HL-60 (cell line): ENCODE measurements at regions not wholly inside any gene's neighbourhood (a gene's known extent, or its start where the extent isn't known, plus 50 kb on each side); places are given as distances from the start of the nearest gene placed in this dataset.

Source experiments
- GABPA ChIP-seq: IDR thresholded peaks from 2 replicates; pipeline ENCODE4 v1.6.1; 2012; ENCODE audit warnings: low read depth
- POLR2AphosphoS5 ChIP-seq: IDR thresholded peaks from 2 replicates; pipeline ENCODE4 v1.6.1; 2012; ENCODE audit warnings: low read depth
- TF ChIP-seq, protein P1 (sequence below): IDR thresholded peaks from one replicate; pipeline ENCODE4 v1.5.1; 2011; ENCODE audit warnings: low read length, control low read depth, inconsistent platforms; ENCODE audit not compliant: insufficient read depth
- TF ChIP-seq, protein P2 (sequence below): IDR thresholded peaks from 2 replicates; pipeline ENCODE4 v1.6.1; 2012; ENCODE audit warnings: low read depth; ENCODE audit not compliant: insufficient replicate concordance

DNA sequence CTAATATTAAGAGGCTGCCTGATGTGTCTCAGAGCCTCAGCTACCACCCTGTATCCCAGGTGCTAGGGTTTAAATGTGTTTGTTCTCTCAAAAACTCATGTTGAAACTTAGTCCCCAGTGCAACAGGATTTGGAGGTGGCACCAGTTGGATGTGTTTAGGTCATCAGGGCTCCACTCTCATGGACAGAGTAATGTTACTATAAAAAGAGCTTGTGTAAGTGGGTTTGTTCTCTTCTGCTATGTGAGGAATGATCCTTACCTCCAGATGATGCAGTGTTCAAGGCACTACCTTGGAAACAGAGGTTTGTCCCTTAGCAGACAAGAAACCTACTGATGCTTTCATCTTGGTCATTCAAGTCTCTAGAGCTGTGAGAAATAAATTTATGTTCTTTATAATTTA is 164.9 kb upstream of the EPHA7 start:
- TF ChIP-seq GABPA (no peak), POLR2AphosphoS5 (no peak)
- TF ChIP-seq, protein P1, sequence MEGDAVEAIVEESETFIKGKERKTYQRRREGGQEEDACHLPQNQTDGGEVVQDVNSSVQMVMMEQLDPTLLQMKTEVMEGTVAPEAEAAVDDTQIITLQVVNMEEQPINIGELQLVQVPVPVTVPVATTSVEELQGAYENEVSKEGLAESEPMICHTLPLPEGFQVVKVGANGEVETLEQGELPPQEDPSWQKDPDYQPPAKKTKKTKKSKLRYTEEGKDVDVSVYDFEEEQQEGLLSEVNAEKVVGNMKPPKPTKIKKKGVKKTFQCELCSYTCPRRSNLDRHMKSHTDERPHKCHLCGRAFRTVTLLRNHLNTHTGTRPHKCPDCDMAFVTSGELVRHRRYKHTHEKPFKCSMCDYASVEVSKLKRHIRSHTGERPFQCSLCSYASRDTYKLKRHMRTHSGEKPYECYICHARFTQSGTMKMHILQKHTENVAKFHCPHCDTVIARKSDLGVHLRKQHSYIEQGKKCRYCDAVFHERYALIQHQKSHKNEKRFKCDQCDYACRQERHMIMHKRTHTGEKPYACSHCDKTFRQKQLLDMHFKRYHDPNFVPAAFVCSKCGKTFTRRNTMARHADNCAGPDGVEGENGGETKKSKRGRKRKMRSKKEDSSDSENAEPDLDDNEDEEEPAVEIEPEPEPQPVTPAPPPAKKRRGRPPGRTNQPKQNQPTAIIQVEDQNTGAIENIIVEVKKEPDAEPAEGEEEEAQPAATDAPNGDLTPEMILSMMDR: no peak
- TF ChIP-seq, protein P2, sequence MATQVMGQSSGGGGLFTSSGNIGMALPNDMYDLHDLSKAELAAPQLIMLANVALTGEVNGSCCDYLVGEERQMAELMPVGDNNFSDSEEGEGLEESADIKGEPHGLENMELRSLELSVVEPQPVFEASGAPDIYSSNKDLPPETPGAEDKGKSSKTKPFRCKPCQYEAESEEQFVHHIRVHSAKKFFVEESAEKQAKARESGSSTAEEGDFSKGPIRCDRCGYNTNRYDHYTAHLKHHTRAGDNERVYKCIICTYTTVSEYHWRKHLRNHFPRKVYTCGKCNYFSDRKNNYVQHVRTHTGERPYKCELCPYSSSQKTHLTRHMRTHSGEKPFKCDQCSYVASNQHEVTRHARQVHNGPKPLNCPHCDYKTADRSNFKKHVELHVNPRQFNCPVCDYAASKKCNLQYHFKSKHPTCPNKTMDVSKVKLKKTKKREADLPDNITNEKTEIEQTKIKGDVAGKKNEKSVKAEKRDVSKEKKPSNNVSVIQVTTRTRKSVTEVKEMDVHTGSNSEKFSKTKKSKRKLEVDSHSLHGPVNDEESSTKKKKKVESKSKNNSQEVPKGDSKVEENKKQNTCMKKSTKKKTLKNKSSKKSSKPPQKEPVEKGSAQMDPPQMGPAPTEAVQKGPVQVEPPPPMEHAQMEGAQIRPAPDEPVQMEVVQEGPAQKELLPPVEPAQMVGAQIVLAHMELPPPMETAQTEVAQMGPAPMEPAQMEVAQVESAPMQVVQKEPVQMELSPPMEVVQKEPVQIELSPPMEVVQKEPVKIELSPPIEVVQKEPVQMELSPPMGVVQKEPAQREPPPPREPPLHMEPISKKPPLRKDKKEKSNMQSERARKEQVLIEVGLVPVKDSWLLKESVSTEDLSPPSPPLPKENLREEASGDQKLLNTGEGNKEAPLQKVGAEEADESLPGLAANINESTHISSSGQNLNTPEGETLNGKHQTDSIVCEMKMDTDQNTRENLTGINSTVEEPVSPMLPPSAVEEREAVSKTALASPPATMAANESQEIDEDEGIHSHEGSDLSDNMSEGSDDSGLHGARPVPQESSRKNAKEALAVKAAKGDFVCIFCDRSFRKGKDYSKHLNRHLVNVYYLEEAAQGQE: no peak
